ENCODE measurements at regions not wholly inside any gene's neighbourhood (a gene's known extent, or its start where the extent isn't known, plus 50 kb on each side); places are given as distances from the start of the nearest gene placed in this dataset.

- no peak for TF ChIP-seq CTCF (conservative IDR thresholded peaks at IDR 0.05; ENCODE audit: low read depth, low read length)
- TF ChIP-seq EZH2phosphoT487 (IDR thresholded peaks at IDR 0.05; ENCODE audit: borderline replicate concordance, low read length): no peak
- TF ChIP-seq EZH2 (IDR thresholded peaks at IDR 0.05; ENCODE audit: low read length, unreplicated experiment): no peak
Observed at GRCh38 chrX:9327747-9328145, 137.1 kb upstream of the TBL1X start.

Measured in PC-3 (cell line).